ENCODE measurements at regions not wholly inside any gene's neighbourhood (a gene's known extent, or its start where the extent isn't known, plus 50 kb on each side); places are given as distances from the start of the nearest gene placed in this dataset.

- no peak for TF ChIP-seq CTCF (IDR thresholded peaks at IDR 0.05; ENCODE audit: insufficient read depth, low read depth, low read length)
- no peak for TF ChIP-seq EZH2 (IDR thresholded peaks at IDR 0.05; ENCODE audit: insufficient read depth, low read length)
These were observed 1518.2 kb upstream of the TMEFF2 start for GRCh38 chr2:193712912-193713311.
